H9 (cell line): ENCODE measurements at regions not wholly inside any gene's neighbourhood (a gene's known extent, or its start where the extent isn't known, plus 50 kb on each side); places are given as distances from the start of the nearest gene placed in this dataset.

Experiments used
- DNase-seq: peaks from one replicate; pipeline ENCODE4 v3.0.0-alpha.2; 2017
- H2AFZ ChIP-seq: one replicate; pipeline ENCODE4 v1.6.1; 2013; ENCODE audit warnings: mild to moderate bottlenecking, low read length, control low read depth, moderate library complexity
- H2AK5ac ChIP-seq: 2 replicates; pipeline ENCODE4 v1.6.1; 2013; ENCODE audit warnings: low read length, control low read depth, mixed read lengths; ENCODE audit not compliant: insufficient read length
- H2BK120ac ChIP-seq: one replicate; pipeline ENCODE4 v1.6.1; 2013; ENCODE audit warnings: low read depth, mild to moderate bottlenecking, low read length, control low read depth, inconsistent platforms; ENCODE audit not compliant: poor library complexity, severe bottlenecking
- H2BK12ac ChIP-seq: 2 replicates; pipeline ENCODE4 v1.6.1; 2013; ENCODE audit warnings: low read length, control low read depth, mixed read lengths, low read depth; ENCODE audit not compliant: insufficient read length
- H2BK15ac ChIP-seq: 2 replicates; pipeline ENCODE4 v1.6.1; 2013; ENCODE audit warnings: low read depth, low read length, control low read depth
- H2BK20ac ChIP-seq: one replicate; pipeline ENCODE4 v1.6.1; 2013; ENCODE audit warnings: low read depth, mild to moderate bottlenecking, low read length, control low read depth, inconsistent platforms; ENCODE audit not compliant: poor library complexity, severe bottlenecking
- H2BK5ac ChIP-seq: 2 replicates; pipeline ENCODE4 v1.6.1; 2013; ENCODE audit warnings: low read length, control low read depth, mixed read lengths; ENCODE audit not compliant: insufficient read length
- H3K14ac ChIP-seq: 2 replicates; pipeline ENCODE4 v1.6.1; 2013; ENCODE audit warnings: low read length, control low read depth; ENCODE audit not compliant: insufficient read depth
- H3K18ac ChIP-seq: 2 replicates; pipeline ENCODE4 v1.6.1; 2013; ENCODE audit warnings: low read depth, mild to moderate bottlenecking, mixed read lengths, low read length, control low read depth; ENCODE audit not compliant: insufficient read length
- H3K23ac ChIP-seq: 2 replicates; pipeline ENCODE4 v1.6.1; 2013; ENCODE audit warnings: low read length, control low read depth, mixed read lengths, low read depth; ENCODE audit not compliant: insufficient read length
- H3K23me2 ChIP-seq: 2 replicates; pipeline ENCODE4 v1.6.1; 2013; ENCODE audit warnings: low read depth, mild to moderate bottlenecking, mixed read lengths, low read length, control low read depth; ENCODE audit not compliant: insufficient read length, poor library complexity, severe bottlenecking
- H3K27ac ChIP-seq: 2 replicates; pipeline ENCODE4 v1.5.1; 2013; ENCODE audit warnings: low read length, control low read depth, mixed read lengths, low read depth; ENCODE audit not compliant: insufficient read length
- H3K27me3 ChIP-seq: 2 replicates; pipeline ENCODE4 v1.6.1; 2013; ENCODE audit warnings: low read length, control low read depth, inconsistent platforms; ENCODE audit not compliant: insufficient read depth
- H3K4ac ChIP-seq: 2 replicates; pipeline ENCODE4 v1.6.1; 2013; ENCODE audit warnings: low read depth, mild to moderate bottlenecking, control low read depth, inconsistent platforms, low read length, moderate library complexity
- H3K4me1 ChIP-seq: 2 replicates; pipeline ENCODE4 v1.6.1; 2013; ENCODE audit warnings: low read length, control low read depth, inconsistent platforms; ENCODE audit not compliant: insufficient read depth
- H3K4me2 ChIP-seq: 2 replicates; pipeline ENCODE4 v1.6.1; 2013; ENCODE audit warnings: low read length, control low read depth, mixed read lengths; ENCODE audit not compliant: insufficient read length, insufficient read depth
- H3K56ac ChIP-seq: 2 replicates; pipeline ENCODE4 v1.6.1; 2013; ENCODE audit warnings: low read depth, mild to moderate bottlenecking, mixed read lengths, low read length, control low read depth; ENCODE audit not compliant: insufficient read length
- H3K79me1 ChIP-seq: 2 replicates; pipeline ENCODE4 v1.6.1; 2013; ENCODE audit warnings: low read depth, mild to moderate bottlenecking, moderate library complexity, low read length, control low read depth, inconsistent platforms; ENCODE audit not compliant: insufficient read depth, poor library complexity, severe bottlenecking
- H3K79me2 ChIP-seq: 2 replicates; pipeline ENCODE4 v1.6.1; 2013; ENCODE audit warnings: low read length, control low read depth, inconsistent platforms; ENCODE audit not compliant: insufficient read depth
- H3K9ac ChIP-seq: 2 replicates; pipeline ENCODE4 v1.6.1; 2013; ENCODE audit warnings: low read length, control low read depth, mixed read lengths; ENCODE audit not compliant: insufficient read length; ENCODE audit errors: extremely low read depth
- H3K9me3 ChIP-seq: one replicate; pipeline ENCODE4 v1.6.1; 2013; ENCODE audit warnings: low read depth, low read length, inconsistent platforms; ENCODE audit not compliant: control insufficient read depth
- H3T11ph ChIP-seq: one replicate; pipeline ENCODE4 v1.6.1; 2013; ENCODE audit warnings: mild to moderate bottlenecking, low read length, control low read depth, inconsistent platforms
- H4K20me1 ChIP-seq: one replicate; pipeline ENCODE4 v1.6.1; 2013; ENCODE audit not compliant: control insufficient read depth, insufficient read length, insufficient read depth
- H4K5ac ChIP-seq: 2 replicates; pipeline ENCODE4 v1.6.1; 2013; ENCODE audit warnings: low read depth, mild to moderate bottlenecking, mixed read lengths, low read length, control low read depth; ENCODE audit not compliant: insufficient read length
- H4K8ac ChIP-seq: replicated peaks from 2 replicates; pipeline ENCODE4 v1.6.1; 2013; ENCODE audit warnings: low read length, control low read depth, mixed read lengths, low read depth; ENCODE audit not compliant: insufficient read length
- H4K91ac ChIP-seq: 2 replicates; pipeline ENCODE4 v1.6.1; 2013; ENCODE audit warnings: low read depth, mild to moderate bottlenecking, moderate library complexity, mixed read lengths, low read length, control low read depth; ENCODE audit not compliant: insufficient read length
- H3K27ac Mint-ChIP-seq, 3 experiments: 2 replicates in 2 of 3; 3 replicates in 1 of 3; pipeline ENCODE4 v1.8.0; 2020 to 2021; ENCODE audit warnings: mixed read lengths in 3 of 3, mild to moderate bottlenecking in 1 of 3, moderate library complexity in 1 of 3
- H3K27me3 Mint-ChIP-seq: 2 replicates; pipeline ENCODE4 v1.8.0; 2021; ENCODE audit warnings: low read depth, mild to moderate bottlenecking, moderate library complexity, mixed read lengths
- H3K36me3 Mint-ChIP-seq, 3 experiments: 2 replicates in 2 of 3; 3 replicates in 1 of 3; pipeline ENCODE4 v1.8.0; 2020 to 2021; ENCODE audit warnings: low read depth in 3 of 3, mixed read lengths in 3 of 3; ENCODE audit not compliant: insufficient read depth in 1 of 3
- H3K4me1 Mint-ChIP-seq, 2 experiments: 2 replicates each; pipeline ENCODE4 v1.8.0; 2020; ENCODE audit warnings: mixed read lengths in 2 of 2
- H3K4me3 Mint-ChIP-seq, 2 experiments: 2 replicates in 1 of 2; 3 replicates in 1 of 2; pipeline ENCODE4 v1.8.0; 2020 to 2021; ENCODE audit warnings: mild to moderate bottlenecking in 2 of 2, mixed read lengths in 2 of 2, moderate library complexity in 1 of 2
- H3K9me3 Mint-ChIP-seq, 2 experiments: 2 replicates in 1 of 2; 3 replicates in 1 of 2; pipeline ENCODE4 v1.8.0; 2020; ENCODE audit warnings: mild to moderate bottlenecking in 2 of 2, mixed read lengths in 2 of 2, moderate library complexity in 1 of 2
- TF ChIP-seq, protein P1 (sequence below): fragments of 200-600 bp; sonication (generic); conservative IDR thresholded peaks from 3 replicates; pipeline ENCODE4 v1.8.0; 2021; ENCODE audit warnings: antibody characterized with exemption, mild to moderate bottlenecking

DNA sequence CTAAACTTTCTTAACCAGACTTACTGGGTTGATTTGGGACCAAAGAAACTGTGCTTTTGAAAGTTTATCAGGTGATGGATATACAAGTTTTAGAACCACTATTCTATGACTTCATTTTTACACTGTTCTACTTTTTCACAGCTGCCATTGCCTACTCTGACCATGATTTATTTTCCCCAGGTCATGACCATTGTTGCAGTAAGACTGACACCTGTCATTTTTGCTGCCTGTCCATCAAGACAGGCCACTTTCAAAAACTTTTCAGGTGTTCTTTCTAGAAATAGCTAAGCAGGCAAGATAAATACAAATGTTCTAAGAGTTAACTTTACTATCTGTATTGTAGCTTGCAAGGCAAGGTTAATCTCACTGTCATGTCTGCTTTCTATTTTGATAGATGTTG lies 147.9 kb upstream of the SEMA3C start:
- Histone ChIP-seq H3K9ac (no peak overlapping the region), H2AK5ac (no peak overlapping the region), H3K27ac (no peak overlapping the region), H2BK20ac (no peak overlapping the region), H2BK5ac (no peak overlapping the region), H3K4me2 (no peak overlapping the region), H3T11ph (no peak overlapping the region), H2BK15ac (no peak overlapping the region), H3K79me2 (no peaks in the 10 kb centered on the region), H3K79me1 (no peaks in the 10 kb centered on the region), H3K27me3 (no peaks in the 10 kb centered on the region), H2AFZ (no peak overlapping the region), H2BK120ac (no peak overlapping the region), H4K5ac (no peak overlapping the region), H3K4ac (no peak overlapping the region), H3K18ac (no peak overlapping the region), H4K91ac (no peak overlapping the region), H3K9me3 (no peaks in the 10 kb centered on the region), H3K4me1 (no peaks in the 10 kb centered on the region), H3K23ac (no peak overlapping the region), H4K20me1 (no peaks in the 10 kb centered on the region), H3K56ac (no peak overlapping the region), H4K8ac (no peak overlapping the region), H2BK12ac (no peak overlapping the region), H3K14ac (no peak overlapping the region), H3K23me2 (no peaks in the 10 kb centered on the region)
- no peak for DNase-seq
- no peaks in the 10 kb centered on the region for H3K4me1 Mint-ChIP-seq
- peaks cover 0 to 7% (median under 1%) of the 10 kb centered on the region in 3 experiments; a peak in 4 of 7 replicates for H3K36me3 Mint-ChIP-seq
- no peak overlapping the region for H3K4me3 Mint-ChIP-seq
- TF ChIP-seq, protein P1, sequence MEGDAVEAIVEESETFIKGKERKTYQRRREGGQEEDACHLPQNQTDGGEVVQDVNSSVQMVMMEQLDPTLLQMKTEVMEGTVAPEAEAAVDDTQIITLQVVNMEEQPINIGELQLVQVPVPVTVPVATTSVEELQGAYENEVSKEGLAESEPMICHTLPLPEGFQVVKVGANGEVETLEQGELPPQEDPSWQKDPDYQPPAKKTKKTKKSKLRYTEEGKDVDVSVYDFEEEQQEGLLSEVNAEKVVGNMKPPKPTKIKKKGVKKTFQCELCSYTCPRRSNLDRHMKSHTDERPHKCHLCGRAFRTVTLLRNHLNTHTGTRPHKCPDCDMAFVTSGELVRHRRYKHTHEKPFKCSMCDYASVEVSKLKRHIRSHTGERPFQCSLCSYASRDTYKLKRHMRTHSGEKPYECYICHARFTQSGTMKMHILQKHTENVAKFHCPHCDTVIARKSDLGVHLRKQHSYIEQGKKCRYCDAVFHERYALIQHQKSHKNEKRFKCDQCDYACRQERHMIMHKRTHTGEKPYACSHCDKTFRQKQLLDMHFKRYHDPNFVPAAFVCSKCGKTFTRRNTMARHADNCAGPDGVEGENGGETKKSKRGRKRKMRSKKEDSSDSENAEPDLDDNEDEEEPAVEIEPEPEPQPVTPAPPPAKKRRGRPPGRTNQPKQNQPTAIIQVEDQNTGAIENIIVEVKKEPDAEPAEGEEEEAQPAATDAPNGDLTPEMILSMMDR: no peak
- H3K27ac Mint-ChIP-seq: no peak overlapping the region
- peaks cover 6 to 10% of the 10 kb centered on the region in 2 experiments; a peak in 4 of 5 replicates for H3K9me3 Mint-ChIP-seq
- H3K27me3 Mint-ChIP-seq: no peaks in the 10 kb centered on the region
